Aorta (tissue), 5 donors: ENCODE measurements at regions not wholly inside any gene's neighbourhood (a gene's known extent, or its start where the extent isn't known, plus 50 kb on each side); places are given as distances from the start of the nearest gene placed in this dataset.

Experiments
- ATAC-seq: fragments of 200-7000 bp; cut with Tn5 transposase; one replicate; pipeline ENCODE4 v1.9.1; 2022; ENCODE audit warnings: moderate library complexity; ENCODE audit not compliant: low FRiP score
- DNase-seq, 2 donors: peaks; one replicate each; pipeline ENCODE4 v3.0.0-alpha.2; 2020
- H3K27ac ChIP-seq, 2 donors: one replicate each; pipeline ENCODE4 v1.5.1; 2013; ENCODE audit warnings: low read length in 2 of 2, mild to moderate bottlenecking in 2 of 2, moderate library complexity in 2 of 2, control low read depth in 1 of 2, inconsistent platforms in 1 of 2, low read depth in 1 of 2
- H3K27me3 ChIP-seq, 2 donors: one replicate each; pipeline ENCODE4 v1.6.1; 2013; ENCODE audit warnings: control low read depth in 1 of 2, low read length in 1 of 2, mild to moderate bottlenecking in 1 of 2, moderate library complexity in 1 of 2; ENCODE audit not compliant: insufficient read depth in 2 of 2, control insufficient read depth in 1 of 2
- H3K36me3 ChIP-seq, 2 donors: one replicate each; pipeline ENCODE4 v1.6.1; 2013; ENCODE audit warnings: control low read depth in 1 of 2, low read length in 1 of 2, mild to moderate bottlenecking in 1 of 2; ENCODE audit not compliant: insufficient read depth in 2 of 2, control insufficient read depth in 1 of 2
- H3K4me1 ChIP-seq, 2 donors: one replicate each; pipeline ENCODE4 v1.6.1; 2013; ENCODE audit warnings: low read length in 2 of 2, control low read depth in 1 of 2, mild to moderate bottlenecking in 1 of 2, moderate library complexity in 1 of 2; ENCODE audit not compliant: insufficient read depth in 2 of 2, control insufficient read depth in 1 of 2
- H3K4me3 ChIP-seq, 2 donors: one replicate each; pipeline ENCODE4 v1.5.1; 2013; ENCODE audit warnings: low read length in 2 of 2, control low read depth in 1 of 2, mild to moderate bottlenecking in 1 of 2
- H3K9me3 ChIP-seq: one replicate; pipeline ENCODE4 v1.6.1; 2013; ENCODE audit warnings: mild to moderate bottlenecking, low read length; ENCODE audit not compliant: control insufficient read depth
- WGBS, 2 donors: extraction: QIAGEN DNeasy Blood & Tissue Kit; methylation state at CpG; one replicate each; pipeline ENCODE4 v1.1.7; 2013; 5-methylcytosine and 5-hydroxymethylcytosine counted together
- intact Hi-C, 2 donors: fragments of 100-400 bp; cut with DNase I; formaldehyde crosslinking; loops; one replicate each; pipeline versions ENCODE4 v1.14.2 to v1.15.0; 2022
- donor health status: healthy with polysubstance abuse.
- donor health status: Bipolar disorder and iron deficiency.
- donor health status: DM: no; HTN: no; CAD: no.
- donor health status: DM: no; HTN: no; CAD: no.
- donor health status: DM: yes; HTN: yes; CAD: no.

- no peak overlapping the region for H3K27ac ChIP-seq
- no peak for DNase-seq
These were observed 602.2 kb upstream of the NOX3 start for GRCh38 chr6:156057869-156058268.

GRCh38 chr6:156056085-156056484 lies 600.4 kb upstream of the NOX3 start:
- intact Hi-C loops = no loop called here
- 63 to 85% methylated on average over 2 of the region's 2 CpGs for WGBS, 2 donors
- no peaks in the 10 kb centered on the region for H3K9me3 ChIP-seq
- no peaks in the 10 kb centered on the region for H3K27me3 ChIP-seq
- no peaks in the 10 kb centered on the region for H3K36me3 ChIP-seq
- no peak overlapping the region for H3K4me3 ChIP-seq
- DNase-seq = no peak
- no peak overlapping the region for H3K27ac ChIP-seq
- ATAC-seq = no peak
- H3K4me1 ChIP-seq = peaks cover 6% of the 10 kb centered on the region in 2 donors

More at GRCh38 chr6:156057869-156058268, 602.2 kb upstream of the NOX3 start:
- Histone ChIP-seq H3K36me3 (no peaks in the 10 kb centered on the region), H3K4me3 (no peak overlapping the region), H3K4me1 (peaks cover 6 to 11% of the 10 kb centered on the region in 2 donors), H3K27me3 (no peaks in the 10 kb centered on the region), H3K9me3 (no peaks in the 10 kb centered on the region)
- 4 to 8% methylated on average over 5 of the region's 5 CpGs for WGBS, 2 donors
- intact Hi-C loops = no loop called here
- peak; percentile 45 for ATAC-seq

- Histone ChIP-seq H3K27ac (no peak overlapping the region), H3K4me1 (peaks cover 3% of the 10 kb centered on the region in 2 donors), H3K4me3 (no peak overlapping the region), H3K36me3 (no peaks in the 10 kb centered on the region), H3K27me3 (no peaks in the 10 kb centered on the region), H3K9me3 (no peaks in the 10 kb centered on the region)
- intact Hi-C loops = no loop called here
- DNase-seq (no peak), ATAC-seq (no peak)
- 93 to 94% methylated on average over 13 of the region's 13 CpGs for WGBS, 2 donors
These were observed 598.0 kb upstream of the NOX3 start for GRCh38 chr6:156053626-156054025.

- ATAC-seq (no peak), DNase-seq (no peak)
- 53 to 57% methylated on average over 8 of the region's 8 CpGs for WGBS, 2 donors
- peaks cover 0 to 3% of the 10 kb centered on the region in 2 donors for H3K4me1 ChIP-seq
- no peaks in the 10 kb centered on the region for H3K27me3 ChIP-seq
- H3K36me3 ChIP-seq = no peaks in the 10 kb centered on the region
- no peaks in the 10 kb centered on the region for H3K9me3 ChIP-seq
- no peak overlapping the region for H3K27ac ChIP-seq
- intact Hi-C loops = no loop called here
- no peak overlapping the region for H3K4me3 ChIP-seq
These were observed 591.3 kb upstream of the NOX3 start for GRCh38 chr6:156046841-156047449.

GRCh38 chr6:156046268-156046665 lies 590.6 kb upstream of the NOX3 start:
- ATAC-seq = no peak
- WGBS, 2 donors = 19 to 34% methylated on average over 2 of the region's 2 CpGs

GRCh38 chr6:156045401-156046267 lies 590.0 kb upstream of the NOX3 start:
- no peak for ATAC-seq
- H3K27ac ChIP-seq = no peak overlapping the region
- no peaks in the 10 kb centered on the region for H3K36me3 ChIP-seq
- H3K4me1 ChIP-seq = peaks cover 0 to 3% of the 10 kb centered on the region in 2 donors
- intact Hi-C loops = no loop called here
- no peak overlapping the region for H3K4me3 ChIP-seq
- no peak for DNase-seq
- WGBS, 2 donors = 32 to 33% methylated on average over 6 of the region's 6 CpGs
- H3K9me3 ChIP-seq = no peaks in the 10 kb centered on the region
- H3K27me3 ChIP-seq = no peaks in the 10 kb centered on the region

More at GRCh38 chr6:156046268-156046665, 590.6 kb upstream of the NOX3 start:
- no peak for DNase-seq
- Histone ChIP-seq H3K27me3 (no peaks in the 10 kb centered on the region), H3K9me3 (no peaks in the 10 kb centered on the region), H3K4me3 (no peak overlapping the region), H3K27ac (no peak overlapping the region), H3K4me1 (peaks cover 0 to 3% of the 10 kb centered on the region in 2 donors), H3K36me3 (no peaks in the 10 kb centered on the region)
- intact Hi-C loops = no loop called here

GRCh38 chr6:156033598-156033997 lies 578.0 kb upstream of the NOX3 start:
- H3K27me3 ChIP-seq = no peaks in the 10 kb centered on the region
- no peak overlapping the region for H3K27ac ChIP-seq
- H3K4me1 ChIP-seq = peaks cover 0 to 1% of the 10 kb centered on the region in 2 donors
- no peak for DNase-seq
- intact Hi-C loops = no loop called here
- ATAC-seq = no peak
- no peaks in the 10 kb centered on the region for H3K36me3 ChIP-seq
- H3K9me3 ChIP-seq = no peaks in the 10 kb centered on the region
- H3K4me3 ChIP-seq = no peak overlapping the region

GRCh38 chr6:156031516-156031915 lies 575.9 kb upstream of the NOX3 start:
- 3 to 4% methylated on average over 1 of the region's 1 CpG for WGBS, 2 donors
- Histone ChIP-seq H3K36me3 (no peaks in the 10 kb centered on the region), H3K4me1 (peaks cover 1 to 2% of the 10 kb centered on the region in 2 donors), H3K9me3 (no peaks in the 10 kb centered on the region), H3K27me3 (no peaks in the 10 kb centered on the region), H3K27ac (no peak overlapping the region), H3K4me3 (no peak overlapping the region)
- intact Hi-C loops = no loop called here
- no peak for DNase-seq
- no peak for ATAC-seq

GRCh38 chr6:156030053-156030452 lies 574.4 kb upstream of the NOX3 start:
- 81 to 84% methylated on average over 2 of the region's 2 CpGs for WGBS, 2 donors
- Histone ChIP-seq H3K27ac (no peak overlapping the region), H3K9me3 (peaks cover 1% of the 10 kb centered on the region), H3K4me1 (peaks cover 1 to 3% of the 10 kb centered on the region in 2 donors), H3K36me3 (no peaks in the 10 kb centered on the region), H3K4me3 (no peak overlapping the region), H3K27me3 (no peaks in the 10 kb centered on the region)
- ATAC-seq (no peak), DNase-seq (no peak)
- intact Hi-C loops = no loop called here
